ENCODE measurements at regions not wholly inside any gene's neighbourhood (a gene's known extent, or its start where the extent isn't known, plus 50 kb on each side); places are given as distances from the start of the nearest gene placed in this dataset.

GRCh38 chr7:54690050-54690443 is 69.0 kb downstream of the SEC61G start:
- TF ChIP-seq POLR2A (IDR thresholded peaks at IDR 0.05) (no peak), CTCF (IDR thresholded peaks at IDR 0.05 in 4 of 5, conservative IDR thresholded peaks at IDR 0.05 in 1 of 5) (no peak)
